ENCODE measurements at regions not wholly inside any gene's neighbourhood (a gene's known extent, or its start where the extent isn't known, plus 50 kb on each side); places are given as distances from the start of the nearest gene placed in this dataset.

GRCh38 chr6:167546611-167547327 is 221.9 kb downstream of the TTLL2 start:
- TF ChIP-seq CTCF (IDR thresholded peaks at IDR 0.05): no peak

GRCh38 chr6:167547328-167547692 is 222.4 kb downstream of the TTLL2 start:
- no peak for TF ChIP-seq CTCF (IDR thresholded peaks at IDR 0.05)

GRCh38 chr6:167547751-167548150 is 222.9 kb downstream of the TTLL2 start:
- no peak for TF ChIP-seq CTCF (IDR thresholded peaks at IDR 0.05)

- TF ChIP-seq CTCF (IDR thresholded peaks at IDR 0.05): no peak
Observed at GRCh38 chr6:167548451-167548850, 223.6 kb downstream of the TTLL2 start.

- TF ChIP-seq CTCF (IDR thresholded peaks at IDR 0.05): no peak
Observed at GRCh38 chr6:167549213-167549612, 224.3 kb downstream of the TTLL2 start.

- TF ChIP-seq CTCF (IDR thresholded peaks at IDR 0.05): no peak
Observed at GRCh38 chr6:167550941-167551627, 226.2 kb downstream of the TTLL2 start.

GRCh38 chr6:167551628-167552257 is 226.9 kb downstream of the TTLL2 start:
- no peak for TF ChIP-seq CTCF (IDR thresholded peaks at IDR 0.05)

All from LNCAP (cell line).